HepG2 (cell line): ENCODE measurements at regions not wholly inside any gene's neighbourhood (a gene's known extent, or its start where the extent isn't known, plus 50 kb on each side); places are given as distances from the start of the nearest gene placed in this dataset.

Experiments
- CTCF ChIP-seq: sonication (generic); formaldehyde crosslinking; IDR thresholded peaks from 2 replicates; pipeline ENCODE4 v1.5.0; 2020; ENCODE audit warnings: mild to moderate bottlenecking, missing genetic modification reagents, moderate library complexity
- KDM1A ChIP-seq: IDR thresholded peaks from 2 replicates; pipeline ENCODE4 v1.6.1; 2016; ENCODE audit warnings: missing compliant biosample characterization
- KDM3A ChIP-seq: IDR thresholded peaks from 2 replicates; pipeline ENCODE4 v1.6.1; 2018; ENCODE audit warnings: low read depth, missing compliant biosample characterization
- KDM5A ChIP-seq: fragments of 200-600 bp; sonication (generic); IDR thresholded peaks from 2 replicates; pipeline ENCODE4 v1.7.0; 2018; ENCODE audit warnings: antibody characterized with exemption, mild to moderate bottlenecking, low read length, borderline replicate concordance
- MTA3 ChIP-seq: sonication (generic); formaldehyde crosslinking; IDR thresholded peaks from 2 replicates; pipeline ENCODE4 v1.4.0; 2020; ENCODE audit warnings: missing genetic modification reagents
- PHF8 ChIP-seq: sonication (generic); formaldehyde crosslinking; IDR thresholded peaks from 2 replicates; pipeline ENCODE4 v1.5.0; 2020; ENCODE audit warnings: missing genetic modification reagents
- RAD21 ChIP-seq: fragments of 450-650 bp; formaldehyde crosslinking; IDR thresholded peaks from 2 replicates; pipeline ENCODE4 v1.5.0; 2020; ENCODE audit warnings: mild to moderate bottlenecking
- TBP ChIP-seq: sonication (generic); formaldehyde crosslinking; IDR thresholded peaks from 2 replicates; pipeline ENCODE4 v1.5.0; 2020; ENCODE audit warnings: missing genetic modification reagents
- THAP11 ChIP-seq: IDR thresholded peaks from 2 replicates; pipeline ENCODE4 v1.6.1; 2016; ENCODE audit warnings: missing biosample characterization, missing genetic modification reagents
- ZBTB26 ChIP-seq: IDR thresholded peaks from 2 replicates; pipeline ENCODE4 v1.6.1; 2016; ENCODE audit warnings: missing compliant biosample characterization, missing genetic modification reagents, borderline replicate concordance
- ZNF275 ChIP-seq: sonication (generic); formaldehyde crosslinking; IDR thresholded peaks from 2 replicates; pipeline ENCODE4 v1.8.0; 2022; ENCODE audit warnings: missing genetic modification reagents, mild to moderate bottlenecking, inconsistent platforms, borderline replicate concordance
- ZNF33A ChIP-seq: sonication (generic); formaldehyde crosslinking; IDR thresholded peaks from 2 replicates; pipeline ENCODE4 v1.5.1; 2020; ENCODE audit warnings: missing genetic modification reagents, mild to moderate bottlenecking, moderate library complexity, borderline replicate concordance
- ZNF878 ChIP-seq: sonication (generic); formaldehyde crosslinking; IDR thresholded peaks from 2 replicates; pipeline ENCODE4 v1.8.1; 2023; ENCODE audit warnings: mild to moderate bottlenecking, missing genetic modification reagents, moderate library complexity

- TF ChIP-seq CTCF (CRISPR knock-in tag) (no peak), ZBTB26 (no peak), ZNF878 (CRISPR knock-in tag) (no peak), ZNF275 (CRISPR knock-in tag) (no peak), KDM1A (CRISPR knock-in tag) (no peak), ZNF33A (no peak), RAD21 (CRISPR knock-in tag) (no peak), MTA3 (CRISPR knock-in tag) (no peak), TBP (no peak), KDM3A (no peak), PHF8 (CRISPR knock-in tag) (no peak), THAP11 (CRISPR knock-in tag) (no peak), KDM5A (no peak)
Measured at GRCh38 chr4:42787079-42787463, 105.4 kb upstream of the GRXCR1 start.
